ENCODE measurements at regions not wholly inside any gene's neighbourhood (a gene's known extent, or its start where the extent isn't known, plus 50 kb on each side); places are given as distances from the start of the nearest gene placed in this dataset.

GRCh38 chr10:50936335-50936734 lies 50.9 kb upstream of the A1CF start:
- no peaks in the 10 kb centered on the region for H4K20me1 ChIP-seq (replicated peaks in 1 of 2; ENCODE audit: control insufficient read depth in 1 of 2, insufficient read depth in 2 of 2, low read length in 2 of 2)
- ChIA-PET POLR2A (ENCODE audit: partially characterized antibody) (no interaction called here), CTCF (ENCODE audit: partially characterized antibody) (interaction anchor here (1.0 to 2.0 kb wide), 6 partner anchors 9 to 47 kb away, joined by 3 to 6 read pairs (median 3); no protein-coding TSS in a partner anchor)
- no peaks in the 10 kb centered on the region for H3K79me2 ChIP-seq (ENCODE audit: control insufficient read depth in 1 of 2, insufficient read depth in 2 of 2, low read length in 2 of 2)
- no peak overlapping the region for H2BK20ac ChIP-seq (ENCODE audit: low read length)
- DNase-seq (ENCODE audit: low read depth in 1 of 2, low spot score in 2 of 2) (no peak), FAIRE-seq (no peak)
- H3K18ac ChIP-seq (ENCODE audit: extremely low read depth, low read length): no peak overlapping the region
- no peak overlapping the region for H3K4me2 ChIP-seq (ENCODE audit: insufficient read depth in 1 of 2, low read depth in 2 of 2, low read length in 2 of 2)
- no peak overlapping the region for H3K4ac ChIP-seq (replicated peaks; ENCODE audit: insufficient read length, low read depth, low read length)
- H3K36me3 ChIP-seq (ENCODE audit: control insufficient read depth in 2 of 4, insufficient read depth in 4 of 4, low read length in 3 of 4): no peaks in the 10 kb centered on the region
- H3K79me1 ChIP-seq (ENCODE audit: low read depth, low read length): no peaks in the 10 kb centered on the region
- no peak overlapping the region for H2BK12ac ChIP-seq (ENCODE audit: low read depth, low read length)
- no peak overlapping the region for H3K23ac ChIP-seq (ENCODE audit: insufficient read length)
- no peak overlapping the region for H2BK5ac ChIP-seq (ENCODE audit: low read depth, low read length)
- H2AFZ ChIP-seq (ENCODE audit: low read length): no peak overlapping the region
- H3K27ac ChIP-seq (ENCODE audit: low read depth, low read length): no peak overlapping the region
- H3K4me3 ChIP-seq (ENCODE audit: extremely low read depth in 1 of 4, insufficient read depth in 2 of 4, low read depth in 3 of 4, low read length in 4 of 4): no peak overlapping the region
- no peak overlapping the region for H3K14ac ChIP-seq (ENCODE audit: insufficient read length)
- no peak overlapping the region for H2AK5ac ChIP-seq (ENCODE audit: low read depth, low read length)
- H4K5ac ChIP-seq (ENCODE audit: insufficient read length, low read depth, low read length): no peak overlapping the region
- H3K27me3 ChIP-seq (replicated peaks in 1 of 4; ENCODE audit: control insufficient read depth in 3 of 4, extremely low read depth in 1 of 4, insufficient read depth in 3 of 4, low read length in 3 of 4): no peaks in the 10 kb centered on the region
- no peaks in the 10 kb centered on the region for H3K9me3 ChIP-seq (ENCODE audit: insufficient read depth in 2 of 2, low read depth in 1 of 2, low read length in 1 of 2)
- H3K4me1 ChIP-seq (replicated peaks in 1 of 4; ENCODE audit: control insufficient read depth in 3 of 4, insufficient read depth in 4 of 4, low read length in 3 of 4): peaks cover 0 to 2% (median 0%) of the 10 kb centered on the region in 4 experiments; a peak in 1 of 7 replicates
- no peak overlapping the region for H2BK120ac ChIP-seq (replicated peaks; ENCODE audit: low read depth, low read length)
- no peak overlapping the region for H3K9ac ChIP-seq (replicated peaks in 1 of 4; ENCODE audit: extremely low read depth in 1 of 4, low read depth in 3 of 4, low read length in 3 of 4)
- no peak overlapping the region for H2BK15ac ChIP-seq (ENCODE audit: low read length)
- H3K23me2 ChIP-seq (ENCODE audit: low read depth, low read length): no peaks in the 10 kb centered on the region
- no peak overlapping the region for H3K56ac ChIP-seq (replicated peaks; ENCODE audit: insufficient read length, low read depth, low read length)
- H4K91ac ChIP-seq (replicated peaks; ENCODE audit: insufficient read length, low read length): no peak overlapping the region
- no peak overlapping the region for H4K8ac ChIP-seq (ENCODE audit: extremely low read depth, insufficient read depth, low read length)
- TF ChIP-seq SP2 (IDR thresholded peaks at IDR 0.05; ENCODE audit: low read length) (no peak), TEAD4 (IDR thresholded peaks at IDR 0.05; ENCODE audit: low read depth, low read length) (no peak), MAFK (IDR thresholded peaks at IDR 0.05; ENCODE audit: low read depth, low read length) (no peak), BRCA1 (IDR thresholded peaks at IDR 0.05; ENCODE audit: low read depth, low read length) (no peak), TCF12 (IDR thresholded peaks at IDR 0.05; ENCODE audit: low read depth, low read length) (no peak), TAF1 (IDR thresholded peaks at IDR 0.05; ENCODE audit: low read depth, low read length) (no peak), SAP30 (IDR thresholded peaks at IDR 0.05; ENCODE audit: insufficient read depth, insufficient replicate concordance, low read length) (no peak), PHF8 (conservative IDR thresholded peaks at IDR 0.05; ENCODE audit: low read depth, low read length) (no peak), HDAC6 (IDR thresholded peaks at IDR 0.05; ENCODE audit: low read depth, low read length) (no peak), POLR2A (IDR thresholded peaks at IDR 0.05; ENCODE audit: control extremely low read depth in 1 of 2, low read depth in 2 of 2, low read length in 2 of 2) (no peak), POLR2AphosphoS5 (IDR thresholded peaks at IDR 0.05; ENCODE audit: low read depth, low read length) (no peak), KDM1A (IDR thresholded peaks at IDR 0.05; ENCODE audit: borderline replicate concordance, low read length) (no peak), RNF2 (IDR thresholded peaks at IDR 0.05; ENCODE audit: borderline replicate concordance, low read depth, low read length, missing control alignments, poor library complexity, severe bottlenecking) (no peak), KDM5A (IDR thresholded peaks at IDR 0.05; ENCODE audit: low read length) (no peak), TAF7 (optimal IDR thresholded peaks at IDR 0.05; ENCODE audit: borderline replicate concordance, low read depth, low read length) (no peak), RFX5 (IDR thresholded peaks at IDR 0.05; ENCODE audit: borderline replicate concordance, low read depth, low read length) (no peak)

All from H1 (cell line).